Body of pancreas (tissue), 4 donors: ENCODE measurements at regions not wholly inside any gene's neighbourhood (a gene's known extent, or its start where the extent isn't known, plus 50 kb on each side); places are given as distances from the start of the nearest gene placed in this dataset.

Source experiments
- ATAC-seq: fragments of 150-250 bp; one replicate; pipeline ENCODE4 v1.9.1; 2016
- DNase-seq, 4 donors: peaks; one replicate each; pipeline ENCODE4 v3.0.0-alpha.2; 2019
- H3K27ac ChIP-seq, 4 donors: fragments of 200-600 bp; sonication (generic); 1 replicate in 3 of 4; 2 replicates in 1 of 4; pipeline versions ENCODE4 v1.5.1 to v1.6.1; 2016 to 2019; ENCODE audit warnings: mild to moderate bottlenecking in 1 of 4, mixed read lengths in 1 of 4, moderate library complexity in 1 of 4
- H3K27me3 ChIP-seq, 2 donors: fragments of 200-600 bp; sonication (generic); one replicate each; pipeline ENCODE4 v1.6.0; 2016; ENCODE audit warnings: mild to moderate bottlenecking in 1 of 2
- H3K36me3 ChIP-seq, 2 donors: fragments of 200-600 bp; sonication (generic); replicated peaks in 1 of 2; 2 replicates each; pipeline ENCODE4 v1.5.1; 2016; ENCODE audit warnings: low read depth in 2 of 2; ENCODE audit not compliant: insufficient read depth in 1 of 2
- H3K4me1 ChIP-seq: fragments of 200-600 bp; sonication (generic); one replicate; pipeline ENCODE4 v1.6.0; 2016
- H3K4me3 ChIP-seq, 2 donors: fragments of 200-600 bp; sonication (generic); 1 replicate in 1 of 2; 2 replicates in 1 of 2; pipeline ENCODE4 v1.5.1; 2016 to 2019
- H3K9me3 ChIP-seq, 3 donors: fragments of 200-600 bp; sonication (generic); 1 replicate in 2 of 3; 2 replicates in 1 of 3; pipeline ENCODE4 v1.5.1; 2016
- POLR2A ChIP-seq, 3 donors: fragments of 450-650 bp; IDR thresholded peaks; one replicate each; pipeline ENCODE4 v1.6.1; 2016; ENCODE audit warnings: antibody characterized with exemption in 3 of 3, mild to moderate bottlenecking in 2 of 3
- WGBS, 2 donors: methylation state at CpG; one replicate each; pipeline ENCODE4 v1.1.5; 2017; 5-methylcytosine and 5-hydroxymethylcytosine counted together
- intact Hi-C: fragments of 100-400 bp; cut with DNase I; formaldehyde crosslinking; loops from one replicate; pipeline ENCODE4 v1.15.1; 2023
- TF ChIP-seq, protein P1 (sequence below), 7 experiments: fragments of 450-650 bp in 4 of 7; fragments of 200-600 bp in 3 of 7; sonication (generic) in 3 of 7; IDR thresholded peaks; one replicate each; pipeline ENCODE4 v1.5.1; 2016 to 2019; ENCODE audit warnings: antibody characterized with exemption in 7 of 7

DNA sequence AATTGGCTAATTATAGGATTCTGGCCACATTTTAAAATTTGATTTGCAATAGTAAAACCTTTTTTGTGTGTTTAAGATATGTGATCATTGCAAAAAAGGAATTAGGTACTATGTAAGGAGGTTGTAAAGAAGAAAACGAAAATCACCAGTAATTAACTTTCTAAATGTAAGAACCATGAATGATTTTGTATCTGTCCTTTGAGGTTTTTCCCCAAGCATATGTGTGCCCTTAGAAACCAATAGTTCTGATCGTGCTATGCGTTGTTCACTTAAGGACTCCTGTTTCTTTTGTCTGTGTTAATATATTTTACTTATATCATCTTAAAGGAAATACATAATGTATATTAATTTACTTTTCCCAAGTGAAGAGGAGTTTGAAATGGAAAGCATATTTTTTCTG is 410.2 kb downstream of the PSAT1 start:
- Histone ChIP-seq H3K27me3 (no peaks in the 10 kb centered on the region), H3K27ac (no peak overlapping the region), H3K4me1 (no peaks in the 10 kb centered on the region), H3K4me3 (no peak overlapping the region), H3K36me3 (no peaks in the 10 kb centered on the region), H3K9me3 (no peaks in the 10 kb centered on the region)
- DNase-seq: no peak
- TF ChIP-seq POLR2A (IDR thresholded peaks at IDR 0.05): no peak
- TF ChIP-seq, protein P1, sequence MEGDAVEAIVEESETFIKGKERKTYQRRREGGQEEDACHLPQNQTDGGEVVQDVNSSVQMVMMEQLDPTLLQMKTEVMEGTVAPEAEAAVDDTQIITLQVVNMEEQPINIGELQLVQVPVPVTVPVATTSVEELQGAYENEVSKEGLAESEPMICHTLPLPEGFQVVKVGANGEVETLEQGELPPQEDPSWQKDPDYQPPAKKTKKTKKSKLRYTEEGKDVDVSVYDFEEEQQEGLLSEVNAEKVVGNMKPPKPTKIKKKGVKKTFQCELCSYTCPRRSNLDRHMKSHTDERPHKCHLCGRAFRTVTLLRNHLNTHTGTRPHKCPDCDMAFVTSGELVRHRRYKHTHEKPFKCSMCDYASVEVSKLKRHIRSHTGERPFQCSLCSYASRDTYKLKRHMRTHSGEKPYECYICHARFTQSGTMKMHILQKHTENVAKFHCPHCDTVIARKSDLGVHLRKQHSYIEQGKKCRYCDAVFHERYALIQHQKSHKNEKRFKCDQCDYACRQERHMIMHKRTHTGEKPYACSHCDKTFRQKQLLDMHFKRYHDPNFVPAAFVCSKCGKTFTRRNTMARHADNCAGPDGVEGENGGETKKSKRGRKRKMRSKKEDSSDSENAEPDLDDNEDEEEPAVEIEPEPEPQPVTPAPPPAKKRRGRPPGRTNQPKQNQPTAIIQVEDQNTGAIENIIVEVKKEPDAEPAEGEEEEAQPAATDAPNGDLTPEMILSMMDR (IDR thresholded peaks at IDR 0.05): no peak
- no peak for ATAC-seq
- intact Hi-C loops: no loop called here
- 56 to 80% methylated on average over 3 of the region's 3 CpGs for WGBS, 2 donors

DNA sequence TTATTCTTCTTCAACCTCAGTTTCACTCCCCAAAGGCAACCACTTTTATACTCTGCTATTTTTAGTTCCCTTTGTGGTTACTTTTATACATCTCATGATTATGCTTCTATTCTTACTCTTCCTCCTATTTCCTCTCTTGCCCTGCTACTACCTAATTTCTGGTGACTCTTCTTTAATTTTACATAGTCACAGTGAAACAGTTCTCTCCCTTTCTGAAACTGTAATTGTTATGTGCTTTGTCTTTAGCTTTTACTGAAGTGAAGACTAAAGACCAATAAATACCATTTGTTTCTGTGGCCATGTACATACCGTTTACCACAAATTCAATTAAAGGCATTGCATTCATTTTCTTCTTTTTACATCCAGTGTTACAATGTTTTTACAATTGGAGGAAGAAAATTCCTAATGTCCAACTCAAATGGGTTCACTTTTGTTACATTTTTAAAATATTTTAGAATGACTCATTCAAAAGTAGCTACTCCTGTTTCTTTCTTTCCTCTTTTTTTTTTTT is 410.6 kb downstream of the PSAT1 start:
- DNase-seq (no peak), ATAC-seq (no peak)
- H3K4me1 ChIP-seq: no peaks in the 10 kb centered on the region
- no peaks in the 10 kb centered on the region for H3K27me3 ChIP-seq
- H3K9me3 ChIP-seq: no peaks in the 10 kb centered on the region
- WGBS, 2 donors: 50 to 57% methylated on average over 1 of the region's 1 CpG
- TF ChIP-seq POLR2A (IDR thresholded peaks at IDR 0.05): no peak
- TF ChIP-seq, protein P1 (IDR thresholded peaks at IDR 0.05): no peak
- intact Hi-C loops: no loop called here
- no peak overlapping the region for H3K27ac ChIP-seq
- no peak overlapping the region for H3K4me3 ChIP-seq
- no peaks in the 10 kb centered on the region for H3K36me3 ChIP-seq

DNA sequence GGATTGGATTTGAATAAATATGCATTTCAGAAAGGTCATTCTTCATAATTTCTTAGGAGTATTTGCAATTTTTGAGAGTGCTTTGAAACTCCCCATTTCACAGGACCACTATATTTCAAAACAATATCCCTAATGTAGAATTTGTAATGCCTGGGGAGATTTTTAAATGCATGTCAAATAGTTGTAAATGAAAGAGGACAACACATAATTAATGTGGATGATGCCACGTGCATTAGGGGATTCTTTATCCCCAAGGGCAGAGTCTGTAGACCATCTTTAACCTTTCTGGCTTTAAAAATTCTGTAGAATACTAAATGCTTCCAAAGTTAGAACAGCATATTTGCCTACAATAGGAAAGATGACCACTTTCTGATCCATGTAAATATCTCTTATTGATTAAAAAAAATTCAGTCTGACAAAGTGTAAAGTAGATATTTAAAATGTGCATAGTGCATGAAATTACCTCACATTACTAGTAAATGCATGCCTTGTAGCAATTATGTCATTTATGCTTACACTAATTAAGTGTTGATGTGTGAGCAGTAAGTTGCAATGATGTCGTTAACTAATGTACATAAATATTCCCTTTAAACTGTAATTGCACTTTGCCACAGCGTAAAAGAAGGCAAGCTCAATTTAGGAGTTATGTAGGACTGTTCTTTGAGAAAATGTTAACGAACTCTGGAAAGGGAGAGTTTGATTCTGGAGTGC is 416.1 kb downstream of the PSAT1 start:
- Histone ChIP-seq H3K27me3 (no peaks in the 10 kb centered on the region), H3K36me3 (no peaks in the 10 kb centered on the region), H3K4me3 (no peak overlapping the region), H3K9me3 (no peaks in the 10 kb centered on the region), H3K4me1 (no peaks in the 10 kb centered on the region), H3K27ac (no peak overlapping the region)
- TF ChIP-seq, protein P1 (IDR thresholded peaks at IDR 0.05): no peak
- no peak for TF ChIP-seq POLR2A (IDR thresholded peaks at IDR 0.05)
- intact Hi-C loops: no loop called here
- DNase-seq: no peak
- no peak for ATAC-seq
- WGBS, 2 donors: 49 to 55% methylated on average over 4 of the region's 4 CpGs

DNA sequence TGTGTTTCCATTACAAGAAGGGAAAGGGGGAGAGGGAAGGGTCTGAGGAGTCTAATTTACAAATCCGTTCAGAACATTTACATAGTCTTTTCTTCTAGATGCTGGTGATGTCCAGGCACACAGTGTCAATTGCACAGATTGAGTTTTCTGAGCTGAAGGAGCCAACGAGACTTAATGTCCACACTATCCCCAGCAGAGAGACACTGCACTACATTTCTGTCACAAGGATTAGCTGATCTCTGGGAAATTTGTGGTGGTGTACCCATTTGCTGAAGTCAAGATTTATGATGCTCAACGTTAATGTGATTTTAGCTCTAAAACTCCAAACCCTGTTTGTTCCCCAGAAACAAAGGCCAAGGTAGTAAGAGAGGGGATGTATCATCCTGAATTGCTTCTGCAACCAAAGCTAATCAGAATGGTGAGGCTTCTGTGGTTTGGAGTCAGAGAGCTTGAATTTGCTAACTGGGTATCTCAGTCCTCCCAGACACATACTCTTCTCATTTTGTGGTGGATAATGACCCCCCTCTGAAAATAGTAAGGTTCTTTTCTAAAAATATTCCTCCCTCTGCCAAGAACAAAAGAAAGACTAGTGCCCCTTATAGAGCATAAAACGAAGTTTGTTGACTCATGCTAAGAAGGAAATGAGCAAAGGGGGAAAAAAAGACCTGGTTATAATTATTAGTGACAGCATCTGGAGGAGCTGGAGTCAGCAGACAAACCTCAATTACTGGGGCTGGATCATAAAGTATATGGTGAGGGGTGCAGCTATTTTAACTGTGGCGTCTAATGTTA is 416.9 kb downstream of the PSAT1 start:
- no peak overlapping the region for H3K4me3 ChIP-seq
- H3K27me3 ChIP-seq: no peaks in the 10 kb centered on the region
- 41 to 52% methylated on average over 5 of the region's 5 CpGs for WGBS, 2 donors
- no peaks in the 10 kb centered on the region for H3K4me1 ChIP-seq
- DNase-seq (no peak), ATAC-seq (no peak)
- no peaks in the 10 kb centered on the region for H3K9me3 ChIP-seq
- no peak overlapping the region for H3K27ac ChIP-seq
- TF ChIP-seq POLR2A (IDR thresholded peaks at IDR 0.05): no peak
- TF ChIP-seq, protein P1 (IDR thresholded peaks at IDR 0.05): no peak
- intact Hi-C loops: no loop called here
- no peaks in the 10 kb centered on the region for H3K36me3 ChIP-seq
